HG02678 (cell line): ENCODE measurements at regions not wholly inside any gene's neighbourhood (a gene's known extent, or its start where the extent isn't known, plus 50 kb on each side); places are given as distances from the start of the nearest gene placed in this dataset.

Experiments
- ATAC-seq: cut with Tn5 transposase; IDR thresholded peaks from one replicate; pipeline ENCODE4 v1.9.1; 2021; ENCODE audit warnings: mild to moderate bottlenecking, moderate library complexity; ENCODE audit not compliant: unreplicated experiment

DNA sequence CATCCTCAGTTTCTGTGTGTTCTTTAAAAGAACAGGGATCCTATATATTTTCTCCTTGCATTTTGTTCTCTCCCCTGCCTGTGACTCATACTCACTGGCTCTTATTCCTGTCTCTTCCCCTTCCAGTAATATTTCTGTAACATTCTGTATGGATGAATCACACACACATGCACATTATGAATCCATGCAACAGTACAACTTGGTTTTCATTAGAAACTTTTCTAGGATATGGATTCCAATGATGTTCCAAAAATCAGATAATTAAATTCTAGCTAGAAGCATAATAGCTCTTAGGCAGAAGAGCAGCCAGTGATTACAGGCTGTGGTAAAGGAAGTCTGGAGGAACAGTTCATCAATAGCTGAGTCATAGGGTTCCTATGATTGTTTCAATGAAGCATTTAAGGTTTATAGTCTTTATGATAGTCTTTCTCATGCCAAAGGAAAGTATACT, 119.6 kb upstream of the PMFBP1 start:
- ATAC-seq: no peak

DNA sequence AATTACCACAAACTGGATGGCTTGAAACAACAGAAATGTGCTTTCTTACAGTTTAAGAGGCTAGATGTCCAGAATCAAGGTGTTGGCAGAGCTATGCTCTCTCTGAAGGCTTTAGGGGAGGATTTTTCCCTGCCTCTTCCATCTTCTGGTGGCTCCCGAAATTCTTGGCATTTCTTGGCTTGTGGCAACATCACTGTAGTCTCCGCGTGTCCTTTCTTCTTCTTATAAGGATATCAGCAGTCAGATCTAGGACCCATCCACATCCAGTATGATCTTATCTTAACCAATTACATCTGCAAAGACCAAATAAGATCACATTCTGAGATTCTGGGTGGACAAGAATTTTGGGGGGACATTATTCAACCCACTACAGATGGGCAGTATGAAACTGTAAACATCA, 119.2 kb upstream of the PMFBP1 start:
- ATAC-seq: no peak

DNA sequence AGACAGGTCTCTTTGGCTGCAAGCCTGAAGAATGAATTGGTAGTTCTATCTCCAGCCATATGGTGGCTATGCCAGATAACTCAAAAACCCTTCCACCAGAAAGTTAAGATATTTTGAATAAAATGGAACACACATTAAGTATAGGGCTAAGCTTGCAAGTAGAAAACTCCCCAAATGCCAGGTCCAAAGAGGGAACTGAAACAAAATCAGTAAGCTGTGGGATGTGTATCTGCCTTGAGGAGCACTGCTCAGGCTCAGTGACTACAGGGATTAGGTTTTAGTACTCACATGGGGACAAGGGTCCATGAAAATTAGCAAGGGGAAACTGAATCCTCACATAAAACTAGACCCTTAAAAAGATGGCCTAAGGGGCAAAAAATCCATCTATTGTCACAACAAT, 115.7 kb upstream of the PMFBP1 start:
- no peak for ATAC-seq

DNA sequence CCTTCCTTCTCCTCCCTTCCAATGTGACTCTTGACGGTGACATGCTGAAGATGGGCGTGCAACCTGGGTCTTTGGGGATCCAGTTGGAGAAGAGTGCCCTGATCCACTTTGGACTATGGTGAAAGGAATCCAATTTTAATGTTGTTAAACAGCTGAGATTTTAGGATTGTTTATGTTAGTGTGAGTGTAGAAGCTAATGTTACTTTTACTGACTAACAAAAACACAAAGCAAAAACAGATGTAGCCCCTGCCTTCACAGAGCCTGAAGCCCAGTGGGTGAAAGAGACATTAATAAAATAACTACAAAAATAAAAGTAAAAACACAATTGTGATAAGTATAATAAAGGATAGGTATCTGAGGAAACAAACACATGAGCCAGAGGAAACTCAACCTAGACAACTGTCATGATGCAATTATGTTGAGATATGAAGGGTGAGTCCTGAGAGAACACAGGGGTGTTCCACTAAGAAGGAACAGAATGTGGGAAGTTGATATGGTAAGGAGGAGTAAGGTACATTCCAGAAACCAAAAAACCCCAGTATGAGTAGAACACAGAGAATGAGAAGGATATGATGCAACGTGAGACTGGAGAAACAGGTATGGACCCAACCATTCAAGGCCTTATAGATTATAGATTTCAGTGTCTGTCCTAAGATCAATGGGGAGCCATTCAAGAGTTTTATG, 115.1 kb upstream of the PMFBP1 start:
- no peak for ATAC-seq

DNA sequence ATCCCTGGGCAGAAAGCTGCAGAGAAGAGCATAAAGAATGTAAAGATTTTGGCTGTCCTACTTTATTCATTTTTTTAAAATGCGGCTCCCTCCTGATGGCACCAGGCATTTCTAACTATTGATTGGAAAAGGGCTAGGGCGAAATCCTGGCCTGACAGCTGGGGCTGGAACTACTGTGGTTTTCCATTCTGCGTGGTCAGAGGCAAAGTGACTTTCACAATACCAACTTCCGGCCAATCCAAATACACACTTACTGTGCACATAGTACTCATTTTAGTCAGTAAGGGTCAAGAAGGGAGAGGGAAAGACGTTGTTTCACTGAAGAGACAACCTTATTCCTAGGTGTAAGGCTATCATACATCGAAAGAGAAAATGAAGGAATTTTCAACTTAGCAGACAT, 113.8 kb upstream of the PMFBP1 start:
- ATAC-seq: no peak

DNA sequence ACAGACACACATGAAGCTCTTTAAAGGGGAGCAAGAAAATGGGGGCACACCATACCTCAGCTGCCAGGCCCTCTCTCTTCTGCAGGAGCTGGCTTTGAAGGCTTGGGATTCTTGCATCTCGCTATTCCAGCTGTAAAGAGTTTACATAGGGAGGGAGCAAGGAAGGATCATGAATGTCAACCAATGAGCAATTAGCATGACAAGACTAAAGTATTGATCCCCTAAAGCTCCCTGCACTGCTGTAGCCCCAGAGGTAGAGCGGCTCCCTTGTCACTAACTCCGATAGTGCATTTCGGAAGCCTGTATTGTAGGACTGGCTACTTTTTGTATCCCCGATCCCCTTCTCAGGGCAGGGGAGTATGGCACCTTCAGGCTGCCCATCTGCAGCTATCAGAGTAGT, 113.4 kb upstream of the PMFBP1 start:
- ATAC-seq: no peak

DNA sequence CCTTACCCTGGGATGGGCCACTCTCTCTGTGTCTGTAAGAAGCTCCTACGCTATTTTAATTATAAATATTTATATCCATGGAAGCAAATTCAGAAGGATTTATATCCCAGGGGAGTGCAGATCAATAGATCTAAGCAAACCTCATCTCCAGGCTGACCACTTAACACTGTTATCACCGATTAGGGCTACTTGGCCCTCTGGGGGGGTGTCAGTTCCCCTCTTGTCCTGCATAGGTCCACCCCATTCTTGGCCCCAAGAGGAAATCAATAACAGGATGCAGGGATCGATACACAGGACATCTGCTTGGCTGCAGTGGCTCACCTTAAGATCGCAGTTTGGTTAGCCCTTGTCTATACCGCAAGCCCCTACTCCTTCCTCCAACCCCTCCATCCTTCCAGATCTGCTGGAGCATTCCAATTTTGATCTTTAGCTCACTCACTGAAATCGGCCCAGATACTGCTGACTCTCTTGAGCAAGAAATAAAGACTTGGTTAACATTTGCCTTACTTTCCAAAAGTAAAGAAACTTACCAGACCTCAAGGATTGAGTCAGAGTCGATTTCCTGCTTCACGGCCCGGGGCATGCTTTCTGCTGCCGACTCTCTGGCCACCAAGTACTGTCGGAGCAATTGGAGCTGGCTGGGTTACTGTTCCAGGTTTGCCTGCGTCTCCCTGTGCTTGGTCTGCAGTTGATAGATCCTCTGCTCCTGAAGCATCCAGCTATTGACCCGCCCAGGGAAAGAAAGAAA, 112.3 kb upstream of the PMFBP1 start:
- ATAC-seq: no peak

DNA sequence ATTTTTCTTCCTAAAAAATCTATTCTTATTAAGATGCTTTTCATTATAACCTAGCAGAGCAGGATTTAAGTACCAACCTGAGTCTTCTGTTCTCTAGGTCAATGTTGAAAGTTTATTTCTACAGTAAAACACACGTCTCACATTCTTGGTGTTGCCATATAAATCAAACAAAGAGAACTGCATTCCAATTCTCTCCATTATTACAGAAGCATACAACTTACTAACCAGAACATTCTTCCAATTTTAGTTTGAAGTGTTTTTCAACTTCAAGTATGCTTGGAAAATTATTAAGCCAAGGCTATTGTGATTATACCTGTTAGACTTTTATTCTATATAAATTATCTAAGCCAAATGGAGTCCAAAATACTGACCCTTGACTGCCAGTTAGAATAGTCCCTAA, 110.4 kb upstream of the PMFBP1 start:
- no peak for ATAC-seq

DNA sequence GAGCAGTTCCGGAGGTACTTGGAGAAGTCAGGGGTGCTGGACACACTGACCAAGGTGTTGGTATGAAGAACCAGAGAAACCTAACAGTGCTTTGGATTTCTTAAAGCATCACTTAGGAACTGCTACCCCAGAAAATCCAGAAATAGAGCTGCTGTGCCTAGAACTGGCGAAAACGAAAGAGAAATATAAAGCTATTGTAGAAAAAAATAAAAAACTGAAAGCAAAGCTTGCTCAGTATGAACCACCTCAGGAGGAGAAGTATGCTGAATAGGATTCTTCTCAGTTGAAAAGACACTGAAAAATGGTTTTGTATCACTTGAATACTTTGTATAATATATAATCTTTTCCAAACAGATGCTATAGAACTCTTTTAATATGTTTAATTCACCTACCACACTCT, 106.3 kb upstream of the PMFBP1 start:
- ATAC-seq: no peak

DNA sequence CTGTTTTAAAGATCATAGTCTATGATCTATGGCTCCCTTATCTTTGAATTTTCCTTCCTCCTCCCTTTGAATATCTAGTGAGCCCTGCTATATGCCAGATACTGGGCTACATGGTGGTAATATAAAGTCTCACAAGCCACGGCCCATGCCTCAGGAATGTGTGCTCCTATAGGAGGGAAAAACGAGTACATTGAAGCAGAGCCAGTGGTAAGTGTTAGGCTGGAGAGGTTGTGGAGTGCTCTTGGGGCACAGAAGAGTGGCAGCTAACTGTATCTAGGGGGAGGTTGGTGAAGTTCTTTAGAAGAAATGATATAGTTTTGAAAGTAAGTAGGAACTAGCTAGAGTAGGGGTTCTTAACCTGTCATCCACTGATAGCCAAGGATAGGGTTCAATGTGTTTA, 105.8 kb upstream of the PMFBP1 start:
- ATAC-seq: no peak

DNA sequence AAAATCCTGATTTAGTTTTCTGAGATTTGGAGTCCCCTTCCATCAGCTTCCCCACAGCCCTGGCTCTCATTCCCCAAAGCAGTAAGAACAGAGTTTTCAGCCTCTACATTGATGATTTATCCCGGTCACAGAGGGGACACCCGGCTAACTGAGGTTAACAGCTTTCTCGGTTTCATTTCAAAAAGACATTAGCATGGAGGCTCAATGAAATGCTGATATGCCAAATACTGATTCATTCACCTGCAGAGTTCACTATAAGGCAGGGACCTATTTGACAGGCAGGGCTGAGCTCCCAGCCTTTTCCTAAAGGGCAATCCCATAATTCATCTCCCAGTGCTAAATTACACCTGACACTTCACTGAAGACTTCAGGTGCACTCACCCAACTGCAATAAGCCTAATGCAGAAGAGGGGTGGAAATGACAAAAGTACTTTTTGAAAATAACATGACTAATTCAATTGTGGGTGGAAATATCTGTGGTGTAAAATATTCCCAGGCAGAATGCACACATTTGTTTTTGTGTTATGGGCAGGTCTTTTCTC, 99.8 kb upstream of the PMFBP1 start:
- ATAC-seq: no peak

DNA sequence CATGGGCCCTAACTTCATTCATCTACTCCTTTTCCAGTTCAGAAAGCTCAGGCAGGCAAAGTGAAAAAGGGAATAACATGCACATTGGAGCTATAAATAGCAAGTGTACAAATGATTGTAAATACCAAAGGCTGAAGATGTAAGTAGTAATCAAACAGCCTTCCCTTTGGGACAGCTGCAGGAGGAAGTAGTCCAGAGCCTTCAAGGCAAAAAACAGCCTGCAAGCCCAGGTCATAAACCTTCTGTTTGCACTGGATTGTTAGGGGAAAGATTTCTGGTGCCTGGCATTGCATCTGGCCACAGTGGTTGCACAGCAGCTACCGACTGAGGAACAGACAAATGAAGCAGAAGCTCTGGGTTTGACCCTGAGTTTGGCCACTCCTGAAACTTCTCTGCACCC, 98.6 kb upstream of the PMFBP1 start:
- ATAC-seq: no peak

DNA sequence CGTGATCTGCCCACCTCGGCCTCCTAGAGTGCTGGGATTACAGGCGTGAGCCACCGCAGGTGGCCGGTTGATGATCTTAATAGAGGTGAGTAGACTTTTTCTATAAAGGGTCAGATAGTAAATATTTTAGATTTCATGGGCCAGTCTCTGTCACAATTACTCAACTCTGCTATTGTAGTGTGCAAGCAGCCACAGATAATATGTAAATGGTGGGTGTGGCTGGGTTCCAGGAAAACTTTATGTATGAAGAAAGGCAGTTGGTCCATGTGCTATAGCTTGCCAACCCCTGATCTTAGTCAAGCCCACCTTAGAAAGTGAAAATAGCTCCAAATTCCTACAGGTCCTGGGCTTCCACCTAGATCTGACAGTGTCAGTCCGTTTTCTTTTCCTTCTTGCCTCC, 94.9 kb upstream of the PMFBP1 start:
- ATAC-seq: no peak

DNA sequence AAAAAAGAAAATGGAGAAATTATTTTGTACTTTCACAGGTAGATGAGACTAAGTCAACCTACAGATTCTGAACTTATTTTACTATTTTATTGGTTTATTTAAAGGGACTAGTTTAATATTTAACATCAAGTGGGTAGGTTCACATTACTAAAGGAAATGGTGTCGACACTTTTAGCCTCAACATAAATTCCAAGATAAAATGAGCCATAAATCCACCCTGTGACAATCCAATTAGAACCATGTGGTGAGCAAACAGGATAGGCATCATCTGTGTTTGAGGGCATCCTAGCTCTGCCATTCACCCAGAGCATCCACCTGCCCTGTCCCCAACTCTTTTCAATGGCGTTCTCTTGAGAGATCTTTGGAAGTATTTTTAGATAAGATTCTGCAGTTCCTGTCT, 92.8 kb upstream of the PMFBP1 start:
- no peak for ATAC-seq

DNA sequence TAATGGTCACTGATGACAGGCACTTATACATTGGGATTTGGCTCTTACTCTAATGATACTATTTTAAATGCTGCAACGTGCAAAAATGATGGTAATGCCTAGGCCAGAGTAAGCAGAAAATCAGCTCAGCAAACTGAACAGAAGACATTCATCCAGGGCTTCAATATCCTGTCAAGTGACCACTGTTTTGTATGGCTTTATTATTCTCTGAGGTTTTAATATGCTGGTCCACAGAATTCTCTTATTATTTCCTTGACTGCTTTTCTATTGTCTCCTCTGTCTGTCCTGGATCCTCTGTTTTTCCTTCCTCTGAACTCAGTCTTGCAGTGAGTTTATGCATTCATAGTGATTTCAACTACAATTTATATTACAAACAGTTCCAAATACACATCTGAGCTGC, 90.8 kb upstream of the PMFBP1 start:
- no peak for ATAC-seq

DNA sequence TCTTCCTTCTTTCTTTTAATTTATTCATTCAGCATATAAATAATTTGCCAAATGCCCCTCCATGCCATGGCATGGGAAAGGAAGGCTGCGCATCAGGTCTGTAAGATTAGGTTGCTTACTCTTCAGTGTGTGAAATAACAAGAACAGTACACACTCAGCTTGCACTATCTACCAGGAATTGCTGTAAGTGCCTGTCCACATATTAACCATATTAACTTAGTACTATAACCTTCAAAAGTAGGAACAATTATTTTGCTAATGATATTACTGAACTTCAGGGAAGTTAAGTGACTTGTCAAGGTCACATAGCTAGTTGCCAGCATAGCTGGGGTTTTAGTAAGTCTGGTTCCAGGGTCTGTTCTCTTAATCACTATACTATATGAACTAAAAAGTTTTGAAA, 89.2 kb upstream of the PMFBP1 start:
- no peak for ATAC-seq

DNA sequence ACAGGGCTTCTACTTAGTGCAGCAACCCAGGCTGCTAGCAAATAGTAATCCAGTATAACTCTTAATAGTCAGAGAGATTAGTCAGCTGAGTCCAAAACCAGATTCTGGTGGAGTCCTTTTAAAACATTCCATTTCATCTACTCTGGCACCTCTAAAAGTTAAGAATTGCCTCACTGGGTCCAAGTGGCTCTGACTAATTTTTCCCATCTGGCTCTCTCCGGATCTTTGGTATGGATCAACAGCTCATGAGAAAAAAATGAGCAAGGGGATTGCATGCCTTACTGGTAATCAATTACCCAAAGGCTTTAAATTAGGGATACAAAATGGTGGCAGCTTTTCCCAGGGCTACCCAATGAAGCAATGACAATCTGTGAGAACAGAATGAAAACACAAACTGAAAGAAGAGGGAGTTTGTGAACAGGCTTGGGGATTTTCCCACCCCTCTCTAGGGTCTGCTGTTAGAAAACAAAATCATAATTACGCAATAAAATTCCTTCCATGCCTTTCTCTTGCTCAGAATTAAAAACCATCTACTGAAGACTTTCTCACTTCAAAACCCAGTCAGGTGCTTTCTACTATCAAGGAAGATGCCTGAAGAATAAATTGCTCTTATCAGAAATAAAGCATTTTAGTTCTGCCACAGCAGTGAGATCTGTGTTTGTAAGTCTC, 84.6 kb upstream of the PMFBP1 start:
- ATAC-seq: no peak

DNA sequence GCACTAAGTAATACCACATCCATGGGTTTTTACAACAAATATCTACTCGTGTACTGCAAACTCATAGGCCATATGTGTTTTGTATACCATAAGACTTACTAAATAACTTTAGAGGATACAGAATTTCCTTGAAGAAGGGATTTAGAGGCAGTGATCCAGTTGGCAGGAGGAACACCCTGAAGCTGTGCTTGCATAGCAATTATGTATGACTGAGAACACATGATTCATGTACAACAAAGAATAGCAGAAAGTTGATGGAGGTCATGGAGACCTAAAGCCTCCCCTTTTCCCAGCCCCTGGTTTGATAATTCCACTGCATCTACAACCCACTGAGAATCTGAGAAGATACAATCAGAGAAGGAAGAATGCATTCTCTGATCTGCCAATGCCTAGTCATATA, 83.8 kb upstream of the PMFBP1 start:
- ATAC-seq: no peak

DNA sequence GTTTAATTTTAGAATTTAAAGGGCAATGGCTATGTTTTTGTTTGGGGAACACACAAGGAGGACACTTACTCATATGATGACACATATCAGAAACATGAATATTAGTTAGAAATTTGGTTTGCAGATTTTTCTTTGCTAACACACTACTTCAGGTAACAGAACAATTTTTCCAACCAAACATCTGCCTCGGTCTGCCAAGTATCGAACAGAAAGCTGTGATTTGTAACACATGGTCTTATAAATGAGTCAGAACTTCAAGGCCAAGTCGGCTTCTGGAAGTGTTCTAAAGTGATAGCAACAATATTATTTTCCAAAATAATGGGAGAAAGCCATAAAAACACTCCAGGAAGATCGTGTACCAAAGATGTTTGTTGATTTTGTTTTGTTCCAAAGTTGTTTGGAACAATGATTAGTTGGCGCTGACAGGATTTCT, 75.9 kb upstream of the PMFBP1 start:
- no peak for ATAC-seq

DNA sequence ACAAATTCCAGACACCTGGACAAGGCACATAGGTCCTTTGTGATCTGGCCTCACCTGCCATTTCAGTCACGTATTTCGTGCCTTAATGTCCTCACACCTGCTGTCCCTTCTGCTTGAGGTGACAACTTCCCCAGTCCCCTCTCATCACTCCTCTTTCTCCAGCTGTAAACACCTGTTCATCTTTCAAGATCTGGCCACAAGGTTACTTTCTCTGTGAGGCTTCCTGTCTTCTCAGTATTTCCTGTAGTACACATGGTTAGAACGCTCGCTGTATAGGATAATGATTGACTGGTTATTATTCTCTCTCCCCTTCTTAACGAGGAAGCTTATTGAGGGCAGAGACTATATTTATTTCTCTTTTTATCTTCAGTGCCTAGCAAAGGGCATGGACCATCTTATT, 74.5 kb upstream of the PMFBP1 start:
- peak; percentile 93 for ATAC-seq

DNA sequence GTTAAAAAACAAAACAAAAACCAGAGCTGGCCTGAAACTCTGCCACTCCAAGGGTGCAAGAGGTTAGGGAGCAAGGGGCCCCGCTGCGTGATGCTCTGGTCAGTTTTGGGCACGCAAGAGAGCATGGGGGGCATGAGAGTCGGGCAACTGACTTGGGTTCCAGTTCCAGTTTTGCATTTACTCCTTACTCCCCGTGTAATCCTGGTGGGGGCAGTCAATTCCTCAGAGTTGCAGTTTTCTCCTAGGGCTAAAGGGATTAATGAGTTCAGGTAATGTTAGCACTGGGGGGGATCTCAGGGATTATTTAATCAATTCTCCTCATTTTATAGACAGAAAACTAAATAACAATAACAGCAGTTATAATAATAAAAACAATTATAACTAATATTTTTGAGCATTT, 72.9 kb upstream of the PMFBP1 start:
- no peak for ATAC-seq

DNA sequence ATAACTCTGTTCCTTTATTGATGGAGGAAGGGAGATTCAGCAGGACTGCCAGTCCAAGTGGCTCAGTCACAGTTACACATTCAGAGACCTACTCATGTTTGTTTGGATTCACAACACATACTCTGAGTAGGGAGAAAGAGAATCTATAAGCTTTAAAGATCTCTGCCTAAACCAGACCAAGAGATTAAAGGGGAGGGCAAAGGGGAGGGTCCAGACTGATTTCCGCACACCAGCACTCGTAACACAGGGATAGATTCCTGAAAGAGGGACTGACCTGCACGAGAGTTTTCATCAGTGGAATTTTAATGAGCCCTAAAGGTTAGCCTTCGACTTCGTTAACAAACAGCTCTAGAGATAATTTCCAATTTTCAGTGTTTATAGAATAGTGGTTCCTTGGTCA, 71.7 kb upstream of the PMFBP1 start:
- no peak for ATAC-seq
